HEK293 (cell line): ENCODE measurements at regions not wholly inside any gene's neighbourhood (a gene's known extent, or its start where the extent isn't known, plus 50 kb on each side); places are given as distances from the start of the nearest gene placed in this dataset.

Experiments
- CTCF ChIP-seq: fragments of 450-650 bp; formaldehyde crosslinking; IDR thresholded peaks from 2 replicates; pipeline ENCODE4 v1.5.1; 2016; ENCODE audit warnings: missing biosample characterization, missing genetic modification characterization
- RBAK ChIP-seq: fragments of 450-650 bp; formaldehyde crosslinking; IDR thresholded peaks from 2 replicates; pipeline ENCODE4 v1.5.1; 2016; ENCODE audit warnings: missing biosample characterization, missing genetic modification characterization
- ZBTB1 ChIP-seq: fragments of 450-650 bp; formaldehyde crosslinking; IDR thresholded peaks from 2 replicates; pipeline ENCODE4 v1.5.1; 2016; ENCODE audit warnings: missing biosample characterization, missing genetic modification characterization
- ZBTB48 ChIP-seq: fragments of 450-650 bp; formaldehyde crosslinking; IDR thresholded peaks from 2 replicates; pipeline ENCODE4 v1.5.1; 2016; ENCODE audit warnings: missing biosample characterization, missing genetic modification characterization
- ZBTB7A ChIP-seq: fragments of 450-650 bp; formaldehyde crosslinking; IDR thresholded peaks from 2 replicates; pipeline ENCODE4 v1.5.1; 2016; ENCODE audit warnings: low read depth, missing biosample characterization, missing genetic modification characterization
- ZNF23 ChIP-seq: fragments of 450-650 bp; formaldehyde crosslinking; IDR thresholded peaks from 2 replicates; pipeline ENCODE4 v1.5.1; 2016; ENCODE audit warnings: missing biosample characterization, missing genetic modification characterization, borderline replicate concordance
- ZNF274 ChIP-seq, 2 experiments: fragments of 200-500 bp in 1 of 2; fragments of 450-650 bp in 1 of 2; sonication (Bioruptor generic) in 1 of 2; formaldehyde crosslinking in 1 of 2; IDR thresholded peaks; 2 replicates each; pipeline versions ENCODE4 v1.5.1 to v1.6.1; 2014 to 2016; ENCODE audit warnings: borderline replicate concordance in 1 of 2, inconsistent platforms in 1 of 2, low read length in 1 of 2, missing biosample characterization in 1 of 2, missing genetic modification characterization in 1 of 2
- ZNF548 ChIP-seq: fragments of 450-650 bp; formaldehyde crosslinking; IDR thresholded peaks from 2 replicates; pipeline ENCODE4 v1.5.1; 2016; ENCODE audit warnings: missing biosample characterization, missing genetic modification characterization
- ZNF785 ChIP-seq: fragments of 450-650 bp; formaldehyde crosslinking; IDR thresholded peaks from 2 replicates; pipeline ENCODE4 v1.5.1; 2016; ENCODE audit warnings: missing biosample characterization, missing genetic modification characterization
- ZSCAN30 ChIP-seq: fragments of 450-650 bp; IDR thresholded peaks from 2 replicates; pipeline ENCODE4 v1.5.1; 2018; ENCODE audit warnings: missing biosample characterization, mild to moderate bottlenecking, missing genetic modification characterization, moderate library complexity

GRCh38 chr4:28007693-28008092, 1147.1 kb downstream of the STIM2 start:
- TF ChIP-seq ZNF785 (tag by site-specific recombination) = no peak
- no peak for TF ChIP-seq CTCF (tag by site-specific recombination)
- no peak for TF ChIP-seq ZBTB7A (tag by site-specific recombination)
- no peak for TF ChIP-seq ZBTB1 (tag by site-specific recombination)
- TF ChIP-seq ZSCAN30 (tag by site-specific recombination) = no peak
- no peak for TF ChIP-seq ZBTB48 (tag by site-specific recombination)
- TF ChIP-seq ZNF548 (tag by site-specific recombination) = no peak
- no peak for TF ChIP-seq RBAK (tag by site-specific recombination)
- no peak for TF ChIP-seq ZNF274 (IDR thresholded peaks at IDR 0.05; ENCODE audit: low read length)
- no peak for TF ChIP-seq ZNF274 (tag by site-specific recombination; IDR thresholded peaks at IDR 0.05; ENCODE audit: borderline replicate concordance)
- no peak for TF ChIP-seq ZNF23 (tag by site-specific recombination)
